Neural cell (in vitro differentiated cells): ENCODE measurements at regions not wholly inside any gene's neighbourhood (a gene's known extent, or its start where the extent isn't known, plus 50 kb on each side); places are given as distances from the start of the nearest gene placed in this dataset.

Experiments used
- H2AFZ ChIP-seq: fragments of 200-600, 300-800 bp; sonication (generic), shearing (Covaris generic); 2 replicates; pipeline ENCODE4 v1.6.0; 2014; ENCODE audit warnings: low read depth, mild to moderate bottlenecking, antibody characterized with exemption, low read length, moderate library complexity
- H3F3A ChIP-seq: fragments of 200-600 bp; shearing (Covaris generic); 2 replicates; pipeline ENCODE4 v1.6.1; 2016; ENCODE audit warnings: mild to moderate bottlenecking, moderate library complexity, mixed read lengths, antibody characterized with exemption, low read length; ENCODE audit not compliant: insufficient read depth, poor library complexity, severe bottlenecking
- H3K27ac ChIP-seq: fragments of 200-600, 300-800 bp; sonication (generic), shearing (Covaris generic); 2 replicates; pipeline ENCODE4 v1.5.1; 2014; ENCODE audit warnings: mild to moderate bottlenecking, low read length, moderate library complexity
- H3K27me3 ChIP-seq: fragments of 300-800, 200-600 bp; sonication (generic), shearing (Covaris generic); 2 replicates; pipeline ENCODE4 v1.6.0; 2014; ENCODE audit warnings: mild to moderate bottlenecking, low read depth, low read length, moderate library complexity; ENCODE audit not compliant: insufficient read depth
- H3K36me3 ChIP-seq: fragments of 300-800, 200-600 bp; sonication (generic), shearing (Covaris generic); 2 replicates; pipeline ENCODE4 v1.5.1; 2014; ENCODE audit warnings: mild to moderate bottlenecking, antibody characterized with exemption, low read length, moderate library complexity; ENCODE audit not compliant: insufficient read depth
- H3K4me2 ChIP-seq: fragments of 300-800, 200-600 bp; sonication (generic), shearing (Covaris generic); 2 replicates; pipeline ENCODE4 v1.6.0; 2014; ENCODE audit warnings: mild to moderate bottlenecking, low read length
- H3K4me3 ChIP-seq: fragments of 300-800, 200-600 bp; sonication (generic), shearing (Covaris generic); 2 replicates; pipeline ENCODE4 v1.5.1; 2014; ENCODE audit warnings: mild to moderate bottlenecking, low read length, moderate library complexity
- H3K79me2 ChIP-seq: fragments of 200-600 bp; shearing (Covaris generic); replicated peaks from 2 replicates; pipeline ENCODE4 v1.6.0; 2014; ENCODE audit warnings: mild to moderate bottlenecking, low read length, moderate library complexity; ENCODE audit not compliant: insufficient read depth
- H3K9ac ChIP-seq: fragments of 300-800, 200-600 bp; sonication (generic), shearing (Covaris generic); 2 replicates; pipeline ENCODE4 v1.6.1; 2016; ENCODE audit warnings: mild to moderate bottlenecking, low read length, mixed read lengths
- H3K9me2 ChIP-seq: fragments of 200-600 bp; shearing (Covaris generic); 2 replicates; pipeline ENCODE4 v1.6.1; 2016; ENCODE audit warnings: mild to moderate bottlenecking, low read length, mixed read lengths; ENCODE audit not compliant: insufficient read depth
- H3K9me3 ChIP-seq: fragments of 200-600, 300-800 bp; sonication (generic), shearing (Covaris generic); 2 replicates; pipeline ENCODE4 v1.6.1; 2016; ENCODE audit warnings: mild to moderate bottlenecking, mixed run types, low read length, moderate library complexity, mixed read lengths
- H4K20me1 ChIP-seq: fragments of 200-600 bp; shearing (Covaris generic); 2 replicates; pipeline ENCODE4 v1.6.1; 2016; ENCODE audit warnings: mild to moderate bottlenecking, mixed run types; ENCODE audit not compliant: insufficient read depth
- EP300 ChIP-seq: fragments of 450-650 bp; conservative IDR thresholded peaks from 2 replicates; pipeline ENCODE4 v1.6.1; 2014; ENCODE audit warnings: antibody characterized with exemption, mild to moderate bottlenecking, moderate library complexity; ENCODE audit not compliant: poor library complexity, severe bottlenecking
- EZH2 ChIP-seq: fragments of 200-600, 300-800 bp; shearing (Covaris generic), sonication (generic); IDR thresholded peaks from 2 replicates; pipeline ENCODE4 v1.6.1; 2014; ENCODE audit warnings: antibody characterized with exemption, low read length, borderline replicate concordance, mild to moderate bottlenecking; ENCODE audit not compliant: insufficient read depth, poor library complexity, severe bottlenecking
- MXI1 ChIP-seq: fragments of 450-650 bp; conservative IDR thresholded peaks from 2 replicates; pipeline ENCODE4 v1.6.1; 2014; ENCODE audit warnings: antibody characterized with exemption, mild to moderate bottlenecking; ENCODE audit not compliant: poor library complexity, severe bottlenecking
- POLR2AphosphoS5 ChIP-seq: IDR thresholded peaks from 2 replicates; pipeline ENCODE4 v1.6.1; 2012
- RAD21 ChIP-seq: fragments of 450-650 bp; conservative IDR thresholded peaks from 2 replicates; pipeline ENCODE4 v1.6.1; 2014; ENCODE audit warnings: antibody characterized with exemption, mild to moderate bottlenecking, moderate library complexity
- REST ChIP-seq: IDR thresholded peaks from 2 replicates; pipeline ENCODE4 v1.6.1; 2012; ENCODE audit warnings: borderline replicate concordance
- SMC3 ChIP-seq: fragments of 450-650 bp; conservative IDR thresholded peaks from 2 replicates; pipeline ENCODE4 v1.6.1; 2014; ENCODE audit warnings: antibody characterized with exemption, mild to moderate bottlenecking, moderate library complexity; ENCODE audit not compliant: poor library complexity
- TAF1 ChIP-seq: IDR thresholded peaks from 2 replicates; pipeline ENCODE4 v1.6.1; 2012; ENCODE audit warnings: low read depth
- TF ChIP-seq, protein P1 (sequence below): fragments of 450-650 bp; IDR thresholded peaks from 2 replicates; pipeline ENCODE4 v1.5.1; 2014; ENCODE audit warnings: antibody characterized with exemption, mild to moderate bottlenecking, moderate library complexity; ENCODE audit not compliant: poor library complexity, severe bottlenecking

DNA sequence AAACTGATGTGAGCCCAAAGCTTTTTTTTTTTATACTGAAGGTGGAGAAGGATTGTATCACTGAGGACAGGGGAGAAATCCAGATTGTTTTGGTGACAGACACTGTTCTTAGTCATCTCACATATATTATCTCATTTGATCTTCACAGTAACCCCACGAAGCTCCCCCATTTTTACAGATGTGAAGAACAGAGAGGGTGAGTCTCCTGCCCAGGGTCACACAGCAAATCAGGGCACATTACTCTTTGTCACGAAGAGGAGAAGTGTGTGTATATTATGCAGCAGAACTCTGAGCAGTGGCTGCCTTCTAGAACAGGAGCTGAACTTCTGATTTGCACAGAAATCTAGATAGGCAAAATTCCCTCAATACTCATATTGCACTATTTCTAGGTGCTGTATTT is 504.3 kb downstream of the XYLT1 start:
- Histone ChIP-seq H3K79me2 (no peaks in the 10 kb centered on the region), H4K20me1 (no peaks in the 10 kb centered on the region), H3K36me3 (no peaks in the 10 kb centered on the region), H3K9ac (no peak overlapping the region), H3K4me2 (no peak overlapping the region), H2AFZ (no peak overlapping the region), H3K9me3 (no peaks in the 10 kb centered on the region), H3F3A (no peaks in the 10 kb centered on the region), H3K27ac (no peak overlapping the region), H3K27me3 (no peaks in the 10 kb centered on the region), H3K9me2 (no peaks in the 10 kb centered on the region), H3K4me3 (no peak overlapping the region)
- no peak for TF ChIP-seq MXI1

- no peaks in the 10 kb centered on the region for H4K20me1 ChIP-seq
- H3K36me3 ChIP-seq, result no peaks in the 10 kb centered on the region
- no peaks in the 10 kb centered on the region for H3K9me3 ChIP-seq
- H3K9me2 ChIP-seq, result no peaks in the 10 kb centered on the region
- no peaks in the 10 kb centered on the region for H3F3A ChIP-seq
- no peaks in the 10 kb centered on the region for H3K79me2 ChIP-seq
- no peaks in the 10 kb centered on the region for H3K27me3 ChIP-seq
- H2AFZ ChIP-seq, result no peak overlapping the region
- H3K27ac ChIP-seq, result no peak overlapping the region
- H3K4me2 ChIP-seq, result no peak overlapping the region
- TF ChIP-seq, protein P1, sequence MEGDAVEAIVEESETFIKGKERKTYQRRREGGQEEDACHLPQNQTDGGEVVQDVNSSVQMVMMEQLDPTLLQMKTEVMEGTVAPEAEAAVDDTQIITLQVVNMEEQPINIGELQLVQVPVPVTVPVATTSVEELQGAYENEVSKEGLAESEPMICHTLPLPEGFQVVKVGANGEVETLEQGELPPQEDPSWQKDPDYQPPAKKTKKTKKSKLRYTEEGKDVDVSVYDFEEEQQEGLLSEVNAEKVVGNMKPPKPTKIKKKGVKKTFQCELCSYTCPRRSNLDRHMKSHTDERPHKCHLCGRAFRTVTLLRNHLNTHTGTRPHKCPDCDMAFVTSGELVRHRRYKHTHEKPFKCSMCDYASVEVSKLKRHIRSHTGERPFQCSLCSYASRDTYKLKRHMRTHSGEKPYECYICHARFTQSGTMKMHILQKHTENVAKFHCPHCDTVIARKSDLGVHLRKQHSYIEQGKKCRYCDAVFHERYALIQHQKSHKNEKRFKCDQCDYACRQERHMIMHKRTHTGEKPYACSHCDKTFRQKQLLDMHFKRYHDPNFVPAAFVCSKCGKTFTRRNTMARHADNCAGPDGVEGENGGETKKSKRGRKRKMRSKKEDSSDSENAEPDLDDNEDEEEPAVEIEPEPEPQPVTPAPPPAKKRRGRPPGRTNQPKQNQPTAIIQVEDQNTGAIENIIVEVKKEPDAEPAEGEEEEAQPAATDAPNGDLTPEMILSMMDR, result no peak
- TF ChIP-seq POLR2AphosphoS5 (no peak), TAF1 (no peak), SMC3 (no peak), RAD21 (no peak), EP300 (no peak), MXI1 (no peak), REST (no peak), EZH2 (no peak)
- H3K4me3 ChIP-seq, result no peak overlapping the region
- H3K9ac ChIP-seq, result no peak overlapping the region
These were observed 499.7 kb downstream of the XYLT1 start for GRCh38 chr16:16971042-16971441.

GRCh38 chr16:16972831-16973230 is 497.9 kb downstream of the XYLT1 start:
- Histone ChIP-seq H3K27me3 (no peaks in the 10 kb centered on the region), H3K36me3 (no peaks in the 10 kb centered on the region), H3K9me2 (no peaks in the 10 kb centered on the region), H3F3A (no peaks in the 10 kb centered on the region), H3K4me3 (no peak overlapping the region), H2AFZ (no peak overlapping the region), H3K9me3 (no peaks in the 10 kb centered on the region), H4K20me1 (no peaks in the 10 kb centered on the region), H3K79me2 (no peaks in the 10 kb centered on the region), H3K27ac (no peak overlapping the region), H3K9ac (no peak overlapping the region), H3K4me2 (no peak overlapping the region)
- TF ChIP-seq EZH2, result no peak
- no peak for TF ChIP-seq TAF1
- TF ChIP-seq SMC3, result no peak
- TF ChIP-seq, protein P1, result no peak
- no peak for TF ChIP-seq MXI1
- TF ChIP-seq RAD21, result no peak
- no peak for TF ChIP-seq POLR2AphosphoS5
- no peak for TF ChIP-seq EP300
- no peak for TF ChIP-seq REST
